ENCODE measurements at regions not wholly inside any gene's neighbourhood (a gene's known extent, or its start where the extent isn't known, plus 50 kb on each side); places are given as distances from the start of the nearest gene placed in this dataset.

DNA sequence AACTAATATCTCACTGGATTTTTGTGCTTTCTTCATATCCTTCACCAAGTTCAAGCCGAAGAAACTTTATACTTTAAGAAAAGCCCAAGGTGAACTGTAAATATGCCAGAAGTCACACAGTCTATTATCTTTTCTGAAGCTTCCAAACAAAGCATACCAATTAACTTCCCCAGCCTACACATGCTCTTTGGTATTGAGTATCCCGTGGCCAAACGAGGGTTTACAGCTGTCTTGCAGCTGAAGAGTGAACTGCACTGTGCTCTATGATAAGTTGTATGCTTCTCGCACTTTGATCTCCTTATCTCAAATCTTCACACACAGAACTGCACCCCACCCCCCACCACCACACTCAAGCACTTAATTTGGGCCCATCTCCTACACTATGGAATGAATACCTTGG, 215.6 kb upstream of the VEPH1 start:
- DNase-seq (ENCODE audit: low spot score): no peak

DNA sequence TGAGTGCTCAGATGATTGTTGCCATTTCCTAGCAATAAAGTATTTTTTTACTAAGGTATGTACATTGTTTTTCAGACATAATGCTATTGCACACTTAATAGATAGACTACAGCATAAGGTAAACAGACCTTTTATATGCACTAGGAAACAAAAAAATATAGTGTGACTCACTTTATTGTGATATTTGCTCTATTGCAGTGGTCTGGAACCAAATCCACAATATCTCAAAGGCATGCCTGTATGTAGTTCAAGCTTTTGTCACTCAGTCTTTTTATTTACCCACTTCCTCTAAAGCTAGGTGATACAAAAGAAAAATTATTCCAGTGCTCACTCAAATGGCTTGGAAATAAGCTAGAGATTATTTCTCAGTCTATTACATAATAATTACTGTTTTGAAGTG, 209.9 kb upstream of the VEPH1 start:
- no peak for DNase-seq (ENCODE audit: low spot score)

DNA sequence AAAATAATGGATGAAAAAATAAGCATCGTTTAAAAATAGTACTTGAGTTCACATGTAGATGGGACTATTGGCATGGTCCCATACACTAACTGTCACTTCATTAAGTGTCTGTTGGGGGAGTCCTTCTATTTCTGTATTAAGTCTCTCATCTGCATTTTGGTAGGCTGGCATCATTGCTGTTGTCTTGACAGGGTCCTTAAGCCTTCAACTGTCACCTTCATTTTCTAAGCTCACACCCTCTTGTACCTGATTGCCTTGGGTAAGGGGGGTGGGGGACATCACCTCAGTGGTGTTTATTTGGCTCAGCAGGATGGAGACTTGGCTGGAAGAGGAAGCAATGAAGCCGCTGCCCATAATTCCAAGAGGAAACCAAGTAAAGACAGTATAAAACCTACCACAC, 202.0 kb upstream of the VEPH1 start:
- DNase-seq (ENCODE audit: low spot score): no peak

DNA sequence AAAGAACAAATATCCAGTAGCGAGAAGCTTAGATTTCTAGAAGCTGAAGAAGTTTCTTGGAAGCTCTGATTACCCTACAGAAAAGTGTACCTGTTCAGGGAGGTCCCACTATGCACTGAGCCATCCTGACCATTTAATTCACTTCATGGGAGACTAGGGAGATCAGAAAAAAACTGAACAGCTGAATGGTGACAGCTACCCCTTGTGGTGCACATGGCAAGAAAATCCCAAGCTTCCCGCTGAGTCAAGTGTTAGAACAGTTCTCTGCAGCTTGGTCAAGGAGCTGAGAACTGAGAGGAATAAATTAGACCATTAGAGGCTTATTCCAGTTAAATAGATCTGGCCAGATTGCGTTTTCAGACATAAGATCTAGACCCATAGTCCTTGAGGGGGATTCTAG, 197.2 kb upstream of the VEPH1 start:
- DNase-seq (ENCODE audit: low spot score): no peak

- no peak for DNase-seq (ENCODE audit: low spot score)
These were observed 192.4 kb upstream of the VEPH1 start for GRCh38 chr3:157695586-157695985.

GRCh38 chr3:157695103-157695502, 191.9 kb upstream of the VEPH1 start:
- DNase-seq (ENCODE audit: low spot score): no peak

GRCh38 chr3:157693762-157694161, 190.5 kb upstream of the VEPH1 start:
- no peak for DNase-seq (ENCODE audit: low spot score)

- DNase-seq (ENCODE audit: low spot score): no peak
These were observed 189.3 kb upstream of the VEPH1 start for GRCh38 chr3:157692468-157692867.

DNA sequence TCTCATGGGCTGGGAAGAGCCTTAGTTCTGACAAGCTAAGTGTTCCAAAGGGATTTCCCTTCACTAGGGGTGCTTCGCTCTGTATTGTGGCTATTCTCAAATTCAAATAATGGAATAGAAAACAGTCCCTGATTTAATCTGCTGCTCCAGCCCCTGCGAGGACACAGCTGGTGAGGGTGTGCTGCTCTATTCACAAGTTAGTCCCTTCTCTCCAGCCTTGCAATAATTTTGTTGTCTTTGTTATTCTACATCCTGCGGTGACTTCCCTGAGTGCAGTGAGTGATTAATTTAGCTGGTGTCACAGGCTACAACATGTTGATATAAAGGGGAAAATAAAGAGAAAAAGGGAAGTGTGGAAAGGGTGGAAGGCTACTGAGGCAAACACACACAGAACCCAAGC, 180.5 kb upstream of the VEPH1 start:
- DNase-seq (ENCODE audit: low spot score): no peak

- no peak for DNase-seq (ENCODE audit: low spot score)
These were observed 168.8 kb upstream of the VEPH1 start for GRCh38 chr3:157672061-157672460.

DNA sequence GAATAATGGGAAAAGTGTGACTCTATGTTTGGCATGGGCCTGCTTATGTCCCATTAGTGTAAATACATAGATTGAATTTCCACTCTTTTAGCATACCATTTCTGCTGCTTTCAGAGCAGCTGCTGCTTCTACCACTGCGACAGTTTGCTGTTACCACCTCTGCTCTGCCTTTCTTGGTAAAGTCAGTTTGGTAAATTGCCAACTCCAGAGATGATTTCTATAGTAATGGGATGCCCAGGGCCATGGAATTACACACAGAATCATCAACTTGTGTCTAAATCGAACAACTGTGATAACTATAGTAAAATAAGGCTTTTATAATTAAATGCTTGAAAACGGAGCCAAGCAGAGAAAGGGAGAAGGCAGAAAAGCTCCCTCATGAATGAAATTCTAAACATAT, 168.4 kb upstream of the VEPH1 start:
- no peak for DNase-seq (ENCODE audit: low spot score)

GRCh38 chr3:157669416-157669815, 166.2 kb upstream of the VEPH1 start:
- DNase-seq (ENCODE audit: low spot score): no peak

- no peak for DNase-seq (ENCODE audit: low spot score)
These were observed 164.3 kb upstream of the VEPH1 start for GRCh38 chr3:157667493-157667892.

- DNase-seq (ENCODE audit: low spot score): no peak
These were observed 159.0 kb upstream of the VEPH1 start for GRCh38 chr3:157662171-157662570.

DNA sequence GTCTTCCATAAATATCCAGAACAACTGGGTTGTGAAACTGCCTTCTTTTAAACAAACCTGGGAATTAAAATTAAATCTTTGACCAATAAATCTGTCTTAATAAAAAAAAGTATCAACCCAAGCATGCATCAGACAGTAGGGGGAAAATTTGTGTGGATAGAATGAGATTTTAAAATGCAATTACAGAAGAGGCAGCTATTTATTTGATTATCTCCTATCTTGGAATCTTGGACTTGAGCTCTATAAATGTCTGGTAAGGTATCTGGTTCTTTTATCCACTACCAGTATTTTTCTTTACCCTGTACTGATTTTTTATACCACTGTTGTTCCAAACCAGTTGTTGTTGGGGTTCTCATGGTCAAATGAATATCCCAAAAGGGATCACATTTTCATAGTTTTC, 157.6 kb upstream of the VEPH1 start:
- no peak for DNase-seq (ENCODE audit: low spot score)

- DNase-seq (ENCODE audit: low spot score): no peak
These were observed 149.2 kb upstream of the VEPH1 start for GRCh38 chr3:157652366-157652765.

DNA sequence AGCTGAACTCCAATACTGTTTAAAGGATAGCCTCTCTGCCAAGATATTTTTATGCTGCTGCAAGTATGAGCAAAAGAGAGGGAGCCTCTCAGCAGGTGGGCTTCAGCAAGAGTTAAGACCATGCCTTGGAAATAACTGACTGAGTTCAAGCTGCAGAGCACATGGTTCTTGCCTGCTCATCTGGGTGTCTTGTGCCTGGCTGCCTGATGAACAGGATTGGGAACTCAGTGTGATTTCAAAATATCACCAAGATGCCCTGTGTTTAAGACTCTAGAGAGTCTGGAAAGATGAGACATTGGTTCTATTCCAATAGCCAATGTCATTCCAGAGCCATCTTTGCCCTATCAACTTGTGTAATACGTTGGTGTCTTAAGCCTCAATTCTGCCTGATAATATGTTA, 147.5 kb upstream of the VEPH1 start:
- no peak for DNase-seq (ENCODE audit: low spot score)

GRCh38 chr3:157650172-157650571, 147.0 kb upstream of the VEPH1 start:
- no peak for DNase-seq (ENCODE audit: low spot score)

- DNase-seq (ENCODE audit: low spot score): no peak
These were observed 146.3 kb upstream of the VEPH1 start for GRCh38 chr3:157649511-157649910.

GRCh38 chr3:157647820-157648219, 144.6 kb upstream of the VEPH1 start:
- no peak for DNase-seq (ENCODE audit: low spot score)

DNA sequence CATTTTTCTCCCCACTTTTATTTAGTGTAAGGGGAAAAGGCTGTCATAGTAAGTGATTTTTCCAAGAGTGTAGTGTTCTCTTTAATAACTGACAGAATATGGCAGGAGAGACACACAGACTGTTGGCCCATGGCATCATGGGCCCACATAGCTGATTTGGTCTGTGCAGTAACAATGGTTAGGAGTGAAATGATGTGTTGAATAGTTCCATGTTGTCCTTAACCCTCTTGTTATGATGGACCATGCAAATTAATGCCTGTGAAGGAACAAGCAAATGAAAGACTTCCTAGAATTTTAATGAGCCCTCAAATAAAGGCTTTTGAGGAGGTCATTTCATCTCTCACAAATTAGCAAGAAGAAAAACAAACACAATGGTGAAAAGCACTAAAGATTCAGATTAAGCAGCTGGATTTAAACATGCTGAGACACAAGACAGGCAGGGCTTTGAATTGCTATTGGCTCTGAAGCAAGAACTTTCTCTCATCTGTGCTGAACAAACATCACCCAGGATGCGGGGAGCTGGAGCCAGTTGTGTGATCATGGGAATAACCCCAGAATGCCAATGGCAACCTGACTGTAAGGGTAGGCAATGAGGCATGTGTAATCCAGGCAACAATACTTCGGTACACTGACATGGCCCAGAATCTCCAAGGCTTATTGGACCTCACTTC, 136.7 kb upstream of the VEPH1 start:
- DNase-seq (ENCODE audit: low spot score): no peak

GRCh38 chr3:157637866-157638265, 134.7 kb upstream of the VEPH1 start:
- no peak for DNase-seq (ENCODE audit: low spot score)

GRCh38 chr3:157633241-157633640, 130.0 kb upstream of the VEPH1 start:
- no peak for DNase-seq (ENCODE audit: low spot score)

DNA sequence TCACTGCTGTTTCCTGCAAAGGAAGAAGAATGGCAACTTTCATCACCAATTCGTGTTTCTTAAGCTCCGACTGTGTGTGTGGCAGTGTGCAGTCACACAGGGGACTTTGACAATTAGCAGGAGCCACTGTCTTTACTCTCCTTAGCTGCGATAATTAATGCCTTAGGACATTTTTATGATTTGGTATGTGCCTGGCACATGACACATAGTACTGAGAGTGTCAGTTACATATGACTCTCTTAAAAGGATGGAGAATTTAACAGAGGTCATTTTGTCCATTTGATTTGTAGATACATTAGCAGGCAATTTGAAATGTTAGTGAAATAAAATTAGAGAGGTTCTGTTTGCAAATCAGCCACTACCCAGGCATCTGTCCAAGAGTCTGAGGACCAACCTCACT, 128.9 kb upstream of the VEPH1 start:
- no peak for DNase-seq (ENCODE audit: low spot score)

DNA sequence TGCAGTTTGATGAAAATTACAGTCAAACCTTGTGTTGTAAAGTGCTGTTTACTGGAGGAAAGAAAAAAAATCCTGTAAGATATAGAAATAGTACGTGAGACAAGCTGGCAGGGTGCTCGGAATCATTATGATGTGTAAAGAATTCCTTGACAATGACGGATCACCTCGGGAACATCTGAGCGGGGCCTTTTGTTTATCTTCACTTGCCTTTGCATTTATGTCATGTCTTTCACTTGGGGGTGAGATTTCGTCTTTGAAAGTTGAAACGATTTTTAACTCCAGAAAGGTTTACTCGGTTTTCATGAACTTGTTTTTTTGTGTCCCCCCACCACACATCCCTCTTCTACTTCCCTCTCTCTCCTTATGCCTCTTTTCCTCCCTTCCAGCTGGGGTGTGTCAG, 128.3 kb upstream of the VEPH1 start:
- no peak for DNase-seq (ENCODE audit: low spot score)

Measured in CD4-positive, alpha-beta T cell treated with Interleukin-15 for 4 hours (primary cell).